H1 (cell line): ENCODE measurements at regions not wholly inside any gene's neighbourhood (a gene's known extent, or its start where the extent isn't known, plus 50 kb on each side); places are given as distances from the start of the nearest gene placed in this dataset.

Source experiments
- CTCF ChIA-PET: fragments of 300-600 bp; sonication (Branson Sonifier 250); formaldehyde crosslinking; loops from one replicate; lab custom pipeline; 2021; ENCODE audit not compliant: partially characterized antibody; lab: Charles Lee
- POLR2A ChIA-PET: fragments of 300-600 bp; sonication (Branson Sonifier 250); formaldehyde crosslinking; loops from one replicate; lab custom pipeline; 2021; ENCODE audit warnings: inconsistent platforms; ENCODE audit not compliant: partially characterized antibody; lab: Charles Lee
- DNase-seq, 2 experiments: peaks; one replicate each; pipeline versions ENCODE4 v3.0.0 to v3.0.0-alpha.2; 2010 to 2022; ENCODE audit warnings: low spot score in 2 of 2, low read depth in 1 of 2, mixed read lengths in 1 of 2
- FAIRE-seq: peaks from 2 replicates; lab custom pipeline; 2011; peaks lifted over from hg19 to GRCh38; lab: Jason Lieb, UNC
- H2AFZ ChIP-seq: 2 replicates; pipeline ENCODE4 v1.8.1; 2012; ENCODE audit warnings: low read length, inconsistent platforms
- H2AK5ac ChIP-seq: 2 replicates; pipeline ENCODE4 v1.6.1; 2013; ENCODE audit warnings: low read depth, low read length
- H2BK120ac ChIP-seq: replicated peaks from 2 replicates; pipeline ENCODE3; 2013; ENCODE audit warnings: low read depth, low read length, inconsistent platforms
- H2BK12ac ChIP-seq: 2 replicates; pipeline ENCODE4 v1.6.1; 2013; ENCODE audit warnings: low read depth, low read length
- H2BK15ac ChIP-seq: 2 replicates; pipeline ENCODE4 v1.6.1; 2013; ENCODE audit warnings: low read length
- H2BK20ac ChIP-seq: 2 replicates; pipeline ENCODE4 v1.6.1; 2013; ENCODE audit warnings: low read length
- H2BK5ac ChIP-seq: 2 replicates; pipeline ENCODE4 v1.6.1; 2013; ENCODE audit warnings: low read depth, low read length
- H3K14ac ChIP-seq: 2 replicates; pipeline ENCODE4 v1.6.1; 2013; ENCODE audit warnings: inconsistent platforms; ENCODE audit not compliant: insufficient read length
- H3K18ac ChIP-seq: 2 replicates; pipeline ENCODE4 v1.6.1; 2013; ENCODE audit warnings: low read length; ENCODE audit errors: extremely low read depth
- H3K23ac ChIP-seq: 2 replicates; pipeline ENCODE4 v1.6.1; 2013; ENCODE audit warnings: inconsistent platforms; ENCODE audit not compliant: insufficient read length
- H3K23me2 ChIP-seq: 2 replicates; pipeline ENCODE4 v1.6.1; 2013; ENCODE audit warnings: low read depth, low read length
- H3K27ac ChIP-seq: 2 replicates; pipeline ENCODE4 v1.6.1; 2011; ENCODE audit warnings: low read depth, low read length, inconsistent platforms
- H3K27me3 ChIP-seq, 4 experiments: replicated peaks in 1 of 4; 1 replicate in 1 of 4; 2 replicates in 3 of 4; pipeline versions ENCODE4 v1.6.1 to v1.8.1; 2011 to 2013; ENCODE audit warnings: low read length in 3 of 4, mild to moderate bottlenecking in 3 of 4, inconsistent platforms in 2 of 4, mixed read lengths in 2 of 4, moderate library complexity in 1 of 4; ENCODE audit not compliant: control insufficient read depth in 3 of 4, insufficient read depth in 3 of 4; ENCODE audit errors: extremely low read depth in 1 of 4
- H3K36me3 ChIP-seq, 4 experiments: 2 replicates each; pipeline versions ENCODE4 v1.6.1 to v1.8.1; 2011 to 2013; ENCODE audit warnings: mild to moderate bottlenecking in 4 of 4, low read length in 3 of 4, moderate library complexity in 2 of 4, control low read depth in 1 of 4, inconsistent platforms in 1 of 4; ENCODE audit not compliant: insufficient read depth in 4 of 4, control insufficient read depth in 2 of 4
- H3K4ac ChIP-seq: replicated peaks from 2 replicates; pipeline ENCODE3; 2013; ENCODE audit warnings: low read length, low read depth, mixed read lengths, inconsistent platforms; ENCODE audit not compliant: insufficient read length
- H3K4me1 ChIP-seq, 4 experiments: replicated peaks in 1 of 4; 1 replicate in 1 of 4; 2 replicates in 3 of 4; pipeline versions ENCODE4 v1.6.1 to v1.8.1; 2011 to 2013; ENCODE audit warnings: low read length in 3 of 4, inconsistent platforms in 2 of 4, mixed read lengths in 1 of 4; ENCODE audit not compliant: insufficient read depth in 4 of 4, control insufficient read depth in 3 of 4
- H3K4me2 ChIP-seq, 2 experiments: 2 replicates each; pipeline versions ENCODE4 v1.6.1 to v1.8.1; 2011 to 2013; ENCODE audit warnings: low read depth in 2 of 2, low read length in 2 of 2, control low read depth in 1 of 2, inconsistent platforms in 1 of 2, mild to moderate bottlenecking in 1 of 2; ENCODE audit not compliant: insufficient read depth in 1 of 2
- H3K4me3 ChIP-seq, 4 experiments: fragments of 200-600, 300-600 bp in 1 of 4; sonication (generic), shearing (Covaris generic), sonication (Bioruptor Twin) in 1 of 4; 2 replicates each; pipeline versions ENCODE4 v1.5.1 to v1.8.1; 2011 to 2016; ENCODE audit warnings: low read length in 4 of 4, low read depth in 3 of 4, control low read depth in 2 of 4, inconsistent platforms in 2 of 4, mild to moderate bottlenecking in 2 of 4, mixed read lengths in 1 of 4, moderate library complexity in 1 of 4; ENCODE audit not compliant: insufficient read depth in 2 of 4; ENCODE audit errors: extremely low read depth in 1 of 4
- H3K56ac ChIP-seq: replicated peaks from 2 replicates; pipeline ENCODE3; 2013; ENCODE audit warnings: low read depth, mild to moderate bottlenecking, mixed read lengths, low read length, inconsistent platforms; ENCODE audit not compliant: insufficient read length
- H3K79me1 ChIP-seq: 2 replicates; pipeline ENCODE4 v1.6.1; 2013; ENCODE audit warnings: low read depth, low read length, control low read depth
- H3K79me2 ChIP-seq, 2 experiments: 2 replicates each; pipeline versions ENCODE4 v1.6.1 to v1.8.1; 2012 to 2013; ENCODE audit warnings: low read length in 2 of 2, mild to moderate bottlenecking in 2 of 2, inconsistent platforms in 1 of 2; ENCODE audit not compliant: insufficient read depth in 2 of 2, control insufficient read depth in 1 of 2
- H3K9ac ChIP-seq, 4 experiments: replicated peaks in 1 of 4; 1 replicate in 1 of 4; 2 replicates in 3 of 4; pipeline versions ENCODE4 v1.6.1 to v1.8.1; 2011 to 2013; ENCODE audit warnings: low read depth in 3 of 4, low read length in 3 of 4, control low read depth in 2 of 4, mild to moderate bottlenecking in 2 of 4, moderate library complexity in 2 of 4, inconsistent platforms in 1 of 4; ENCODE audit errors: extremely low read depth in 1 of 4
- H3K9me3 ChIP-seq, 2 experiments: 2 replicates each; pipeline versions ENCODE4 v1.6.1 to v1.8.1; 2012 to 2013; ENCODE audit warnings: mild to moderate bottlenecking in 2 of 2, moderate library complexity in 2 of 2, control low read depth in 1 of 2, inconsistent platforms in 1 of 2, low read depth in 1 of 2, low read length in 1 of 2, mixed read lengths in 1 of 2; ENCODE audit not compliant: insufficient read depth in 2 of 2
- H4K20me1 ChIP-seq, 2 experiments: replicated peaks in 1 of 2; 2 replicates each; pipeline versions ENCODE3 to v1.8.1; 2011 to 2013; ENCODE audit warnings: inconsistent platforms in 2 of 2, low read length in 2 of 2, mild to moderate bottlenecking in 1 of 2; ENCODE audit not compliant: insufficient read depth in 2 of 2, control insufficient read depth in 1 of 2
- H4K5ac ChIP-seq: 2 replicates; pipeline ENCODE4 v1.6.1; 2013; ENCODE audit warnings: low read length, low read depth, mixed read lengths, inconsistent platforms; ENCODE audit not compliant: insufficient read length
- H4K8ac ChIP-seq: 2 replicates; pipeline ENCODE4 v1.8.0; 2013; ENCODE audit warnings: mild to moderate bottlenecking, moderate library complexity, low read length, inconsistent platforms; ENCODE audit not compliant: insufficient read depth; ENCODE audit errors: extremely low read depth
- H4K91ac ChIP-seq: replicated peaks from 2 replicates; pipeline ENCODE3; 2013; ENCODE audit warnings: low read length, mixed read lengths, inconsistent platforms; ENCODE audit not compliant: insufficient read length
- MAX ChIP-seq: IDR thresholded peaks from 2 replicates; pipeline ENCODE4 v1.6.1; 2012; ENCODE audit warnings: inconsistent platforms
- SP4 ChIP-seq: IDR thresholded peaks from 2 replicates; pipeline ENCODE4 v1.6.1; 2012; ENCODE audit warnings: low read length, inconsistent platforms
- WGBS, 2 experiments: shearing (Covaris generic) in 1 of 2; methylation state at CpG; one replicate each; pipeline versions ENCODE4 v1.1.6 to v1.1.7; 2013 to 2015; ENCODE audit warnings: low lambda C conversion rate in 2 of 2, mixed read lengths in 2 of 2, inconsistent platforms in 1 of 2, low coverage in 1 of 2, missing lambda C conversion rate in 1 of 2; ENCODE audit not compliant: insufficient replicate concordance in 2 of 2, insufficient coverage in 1 of 2, insufficient read length in 1 of 2; ENCODE audit errors: extremely low coverage in 1 of 2, missing lambda C conversion rate in 1 of 2; 5-methylcytosine and 5-hydroxymethylcytosine counted together

GRCh38 chr12:132433641-132434395, 56.1 kb upstream of the FBRSL1 start:
- no peaks in the 10 kb centered on the region for H3K23me2 ChIP-seq
- no peak overlapping the region for H4K91ac ChIP-seq
- H4K20me1 ChIP-seq = peaks cover 0 to 7% of the 10 kb centered on the region in 2 experiments

More at GRCh38 chr12:132433641-132434395, 56.1 kb upstream of the FBRSL1 start:
- H3K4me1 ChIP-seq = peaks cover 0 to 49% (median 30%) of the 10 kb centered on the region in 4 experiments; a peak in 6 of 7 replicates
- H3K4ac ChIP-seq = no peak overlapping the region
- no peak overlapping the region for H2BK20ac ChIP-seq
- no peaks in the 10 kb centered on the region for H3K79me2 ChIP-seq
- 89% methylated on average over 35 of the region's 35 CpGs; no CpG with 5 or more reads in 1 of the 2 experiments for WGBS, 2 experiments
- FAIRE-seq (no peak), DNase-seq (no peak)
- peak overlapping the region; percentile 39; the same call in 1 of the 2 replicates for H2BK12ac ChIP-seq
- H2BK120ac ChIP-seq = no peak overlapping the region
- H3K4me3 ChIP-seq = no peak overlapping the region
- H3K79me1 ChIP-seq = no peaks in the 10 kb centered on the region
- H2AK5ac ChIP-seq = no peak overlapping the region
- no peak overlapping the region for H3K56ac ChIP-seq
- H3K36me3 ChIP-seq = no peaks in the 10 kb centered on the region; a peak in 3 of 8 replicates
- 0 out of 2 replicates have a peak, but pooled peaks have one; percentile 32 for TF ChIP-seq MAX
- no peak for TF ChIP-seq SP4
- no peak overlapping the region for H2BK5ac ChIP-seq
- no peak overlapping the region for H4K8ac ChIP-seq
- H4K5ac ChIP-seq = no peak overlapping the region
- H3K14ac ChIP-seq = no peak overlapping the region
- H3K27ac ChIP-seq = no peak overlapping the region
- no peak overlapping the region for H2BK15ac ChIP-seq
- no peak overlapping the region for H2AFZ ChIP-seq
- peaks cover 8 to 52% (median 45%) of the 10 kb centered on the region in 4 experiments; a peak in 6 of 7 replicates for H3K27me3 ChIP-seq
- H3K9ac ChIP-seq = no peak overlapping the region
- no peak overlapping the region for H3K4me2 ChIP-seq
- no peak overlapping the region for H3K23ac ChIP-seq
- ChIA-PET CTCF (interaction anchor here (1.6 to 3.6 kb wide), 5 partner anchors 12 to 127 kb away, joined by 4 to 17 read pairs (median 4); no protein-coding TSS in a partner anchor), POLR2A (no interaction called here)
- no peak overlapping the region for H3K18ac ChIP-seq
- peaks cover 7 to 31% of the 10 kb centered on the region in 2 experiments; a peak in 2 of 4 replicates for H3K9me3 ChIP-seq
